Spleen (tissue), 11 donors: ENCODE measurements at regions not wholly inside any gene's neighbourhood (a gene's known extent, or its start where the extent isn't known, plus 50 kb on each side); places are given as distances from the start of the nearest gene placed in this dataset.

Experiments used
- DNase-seq: peaks from one replicate; pipeline ENCODE4 v3.0.0-alpha.2; 2020
- H3K27ac ChIP-seq, 8 donors: fragments of 200-600 bp; sonication (generic) in 7 of 8; 1 replicate in 4 of 8; 2 replicates in 4 of 8; pipeline versions ENCODE4 v1.5.0 to v1.8.0; 2016 to 2021; ENCODE audit warnings: inconsistent platforms in 4 of 8, mild to moderate bottlenecking in 4 of 8, moderate library complexity in 1 of 8
- H3K27me3 ChIP-seq, 7 donors: fragments of 200-600 bp; sonication (generic) in 6 of 7; replicated peaks in 1 of 7; 1 replicate in 4 of 7; 2 replicates in 3 of 7; pipeline versions ENCODE4 v1.5.0 to v1.8.0; 2016 to 2021; ENCODE audit warnings: inconsistent platforms in 3 of 7, mild to moderate bottlenecking in 1 of 7
- H3K36me3 ChIP-seq, 6 donors: fragments of 200-600 bp; sonication (generic) in 5 of 6; 1 replicate in 4 of 6; 2 replicates in 2 of 6; pipeline versions ENCODE4 v1.5.0 to v1.8.0; 2016 to 2021; ENCODE audit warnings: inconsistent platforms in 2 of 6
- H3K4me1 ChIP-seq, 6 donors: fragments of 200-600 bp; sonication (generic) in 5 of 6; 1 replicate in 3 of 6; 2 replicates in 3 of 6; pipeline versions ENCODE4 v1.5.0 to v1.8.0; 2016 to 2021; ENCODE audit warnings: inconsistent platforms in 3 of 6
- H3K4me3 ChIP-seq, 8 donors: fragments of 200-600 bp; sonication (generic) in 7 of 8; 1 replicate in 4 of 8; 2 replicates in 4 of 8; pipeline versions ENCODE4 v1.5.0 to v1.8.0; 2016 to 2021; ENCODE audit warnings: inconsistent platforms in 4 of 8, mild to moderate bottlenecking in 4 of 8, moderate library complexity in 2 of 8
- H3K9me3 ChIP-seq, 8 donors: fragments of 200-600 bp; sonication (generic) in 7 of 8; 1 replicate in 4 of 8; 2 replicates in 4 of 8; pipeline versions ENCODE4 v1.5.0 to v1.8.0; 2016 to 2021; ENCODE audit warnings: inconsistent platforms in 4 of 8
- POLR2A ChIP-seq, 3 donors: fragments of 450-650 bp; IDR thresholded peaks; one replicate each; pipeline ENCODE4 v1.5.1; 2017; ENCODE audit warnings: antibody characterized with exemption in 3 of 3, mild to moderate bottlenecking in 1 of 3
- POLR2AphosphoS5 ChIP-seq, 3 donors: sonication (generic); formaldehyde crosslinking; IDR thresholded peaks; one replicate each; pipeline ENCODE4 v1.5.1; 2017; ENCODE audit warnings: antibody characterized with exemption in 3 of 3
- WGBS, 5 donors: extraction: QIAGEN DNeasy Blood & Tissue Kit in 3 of 5; methylation state at CpG; one replicate each; pipeline versions ENCODE4 v1.1.5 to v1.1.7; 2013 to 2018; 5-methylcytosine and 5-hydroxymethylcytosine counted together
- intact Hi-C: fragments of 100-400 bp; cut with DNase I; formaldehyde crosslinking; loops from one replicate; pipeline ENCODE4 v1.15.0; 2023; ENCODE audit warnings: low total_unique reads
- TF ChIP-seq, protein P1 (sequence below), 11 experiments: fragments of 200-600 bp in 7 of 11; fragments of 450-650 bp in 4 of 11; sonication (generic) in 4 of 11; IDR thresholded peaks in 8 of 11; conservative IDR thresholded peaks in 3 of 11; 1 replicate in 7 of 11; 2 replicates in 4 of 11; pipeline versions ENCODE4 v1.4.0 to v1.8.0; 2016 to 2021; ENCODE audit warnings: antibody characterized with exemption in 11 of 11, inconsistent platforms in 4 of 11, mild to moderate bottlenecking in 1 of 11
- donor health status: healthy with polysubstance abuse.
- donor health status: DM: no; HTN: no; CAD: no; lungs with moderate emphysema.
- donor health status: DM: no; HTN: no; CAD: no.
- donor health status: Bipolar disorder and iron deficiency.
- donor health status: healthy.
- donor health status: DM: no; HTN: no; CAD: no.
- donor health status: DM: yes; HTN: yes; CAD: no.

DNA sequence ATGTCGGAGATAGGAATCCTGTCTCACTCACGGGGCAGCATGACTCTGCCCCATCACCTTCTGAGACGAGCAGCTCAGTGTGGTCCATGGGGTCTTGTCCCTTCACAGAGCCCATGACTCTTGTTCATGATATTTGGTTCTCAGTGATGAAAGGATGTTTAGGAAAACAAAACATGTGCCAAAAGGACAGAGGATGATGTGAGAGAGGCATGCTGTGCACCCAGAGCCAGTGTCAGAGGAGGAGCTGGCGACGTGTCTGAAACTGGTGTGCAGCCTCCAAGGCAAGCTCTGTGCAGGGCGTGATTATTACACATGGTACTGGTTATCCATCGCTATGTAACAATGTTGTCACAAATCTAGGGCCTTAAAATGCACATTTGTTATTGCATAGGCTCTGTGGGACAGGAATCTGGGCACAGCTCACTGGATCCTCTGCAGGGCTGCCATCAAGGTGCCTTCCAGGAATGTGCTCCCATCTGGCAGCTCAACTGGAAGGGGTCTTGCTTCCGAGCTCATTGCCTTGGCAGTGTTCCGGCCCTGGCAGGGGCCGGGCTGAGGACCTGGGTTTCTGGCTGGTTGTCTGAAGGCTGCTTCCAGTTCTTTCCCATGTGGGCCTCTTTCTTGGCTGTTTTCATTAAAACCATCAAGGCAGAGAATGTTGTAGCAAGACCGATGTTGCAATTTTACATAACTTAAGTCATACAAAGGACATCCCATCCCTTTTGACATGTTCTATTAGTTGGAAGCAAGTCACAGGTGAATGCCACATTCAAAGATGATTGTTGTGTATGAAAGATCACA, 175.4 kb downstream of the ERMARD start:
- Histone ChIP-seq H3K9me3 (no peaks in the 10 kb centered on the region), H3K27ac (no peak overlapping the region), H3K27me3 (peaks cover 0 to 51% (median 8%) of the 10 kb centered on the region in 7 donors), H3K36me3 (no peaks in the 10 kb centered on the region), H3K4me1 (no peaks in the 10 kb centered on the region), H3K4me3 (no peak overlapping the region)
- TF ChIP-seq POLR2A (IDR thresholded peaks at IDR 0.05) (no peak), POLR2AphosphoS5 (IDR thresholded peaks at IDR 0.05) (no peak)
- TF ChIP-seq, protein P1, sequence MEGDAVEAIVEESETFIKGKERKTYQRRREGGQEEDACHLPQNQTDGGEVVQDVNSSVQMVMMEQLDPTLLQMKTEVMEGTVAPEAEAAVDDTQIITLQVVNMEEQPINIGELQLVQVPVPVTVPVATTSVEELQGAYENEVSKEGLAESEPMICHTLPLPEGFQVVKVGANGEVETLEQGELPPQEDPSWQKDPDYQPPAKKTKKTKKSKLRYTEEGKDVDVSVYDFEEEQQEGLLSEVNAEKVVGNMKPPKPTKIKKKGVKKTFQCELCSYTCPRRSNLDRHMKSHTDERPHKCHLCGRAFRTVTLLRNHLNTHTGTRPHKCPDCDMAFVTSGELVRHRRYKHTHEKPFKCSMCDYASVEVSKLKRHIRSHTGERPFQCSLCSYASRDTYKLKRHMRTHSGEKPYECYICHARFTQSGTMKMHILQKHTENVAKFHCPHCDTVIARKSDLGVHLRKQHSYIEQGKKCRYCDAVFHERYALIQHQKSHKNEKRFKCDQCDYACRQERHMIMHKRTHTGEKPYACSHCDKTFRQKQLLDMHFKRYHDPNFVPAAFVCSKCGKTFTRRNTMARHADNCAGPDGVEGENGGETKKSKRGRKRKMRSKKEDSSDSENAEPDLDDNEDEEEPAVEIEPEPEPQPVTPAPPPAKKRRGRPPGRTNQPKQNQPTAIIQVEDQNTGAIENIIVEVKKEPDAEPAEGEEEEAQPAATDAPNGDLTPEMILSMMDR (IDR thresholded peaks at IDR 0.05 in 8 of 11, conservative IDR thresholded peaks at IDR 0.05 in 3 of 11) = no peak
- 90 to 95% (median 92%) methylated on average over 11 of the region's 11 CpGs for whole genome bisulfite sequencing, 5 donors
- intact Hi-C loops = no loop called here
- DNase-seq = no peak

DNA sequence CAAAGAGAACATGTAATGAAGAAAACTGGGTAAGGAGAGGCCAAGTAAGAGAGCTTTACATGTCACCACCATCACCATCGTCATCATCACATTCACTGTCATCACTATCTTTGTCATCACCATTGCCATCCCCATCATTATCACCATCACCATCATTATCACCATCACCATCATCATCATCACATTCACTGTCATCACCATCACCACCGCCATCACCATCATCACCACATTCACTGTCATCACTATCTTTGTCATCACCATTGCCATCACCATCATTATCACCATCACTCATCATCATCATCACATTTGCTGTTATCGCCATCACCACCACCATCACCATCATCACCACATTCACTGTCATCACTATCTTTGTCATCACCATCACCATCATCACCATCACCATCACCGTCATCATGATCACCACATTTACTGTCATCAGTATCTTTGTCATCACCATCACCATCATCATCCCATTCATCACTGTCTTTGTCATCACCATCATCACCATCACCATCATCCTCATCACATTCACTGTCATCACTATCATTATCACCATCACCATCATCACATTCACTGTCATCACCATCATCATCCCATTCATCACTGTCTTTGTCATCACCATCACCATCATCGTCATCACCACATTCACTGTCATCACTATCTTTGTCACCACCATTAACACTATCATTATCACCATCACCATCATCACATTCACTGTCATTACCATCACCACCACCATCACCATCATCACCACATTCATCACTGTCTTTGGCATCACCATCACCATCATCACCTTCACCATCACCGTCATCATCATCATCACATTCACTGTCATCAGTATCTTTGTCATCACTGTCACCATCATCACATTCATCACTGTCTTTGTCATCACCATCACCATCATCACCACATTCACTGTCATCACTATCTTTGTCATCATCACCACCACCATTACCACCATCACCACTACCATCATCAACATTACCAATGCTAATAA, 172.3 kb downstream of the ERMARD start:
- peaks cover 0 to 55% (median 8%) of the 10 kb centered on the region in 7 donors for H3K27me3 ChIP-seq
- no peaks in the 10 kb centered on the region for H3K36me3 ChIP-seq
- no peak overlapping the region for H3K27ac ChIP-seq
- H3K4me1 ChIP-seq = no peaks in the 10 kb centered on the region
- no peaks in the 10 kb centered on the region for H3K9me3 ChIP-seq
- DNase-seq = no peak
- TF ChIP-seq POLR2A (IDR thresholded peaks at IDR 0.05) (no peak), POLR2AphosphoS5 (IDR thresholded peaks at IDR 0.05) (no peak)
- TF ChIP-seq, protein P1 (IDR thresholded peaks at IDR 0.05 in 8 of 11, conservative IDR thresholded peaks at IDR 0.05 in 3 of 11) = no peak
- 81 to 96% (median 84%) methylated on average over 6 of the region's 6 CpGs for WGBS, 5 donors
- intact Hi-C loops = no loop called here
- no peak overlapping the region for H3K4me3 ChIP-seq

DNA sequence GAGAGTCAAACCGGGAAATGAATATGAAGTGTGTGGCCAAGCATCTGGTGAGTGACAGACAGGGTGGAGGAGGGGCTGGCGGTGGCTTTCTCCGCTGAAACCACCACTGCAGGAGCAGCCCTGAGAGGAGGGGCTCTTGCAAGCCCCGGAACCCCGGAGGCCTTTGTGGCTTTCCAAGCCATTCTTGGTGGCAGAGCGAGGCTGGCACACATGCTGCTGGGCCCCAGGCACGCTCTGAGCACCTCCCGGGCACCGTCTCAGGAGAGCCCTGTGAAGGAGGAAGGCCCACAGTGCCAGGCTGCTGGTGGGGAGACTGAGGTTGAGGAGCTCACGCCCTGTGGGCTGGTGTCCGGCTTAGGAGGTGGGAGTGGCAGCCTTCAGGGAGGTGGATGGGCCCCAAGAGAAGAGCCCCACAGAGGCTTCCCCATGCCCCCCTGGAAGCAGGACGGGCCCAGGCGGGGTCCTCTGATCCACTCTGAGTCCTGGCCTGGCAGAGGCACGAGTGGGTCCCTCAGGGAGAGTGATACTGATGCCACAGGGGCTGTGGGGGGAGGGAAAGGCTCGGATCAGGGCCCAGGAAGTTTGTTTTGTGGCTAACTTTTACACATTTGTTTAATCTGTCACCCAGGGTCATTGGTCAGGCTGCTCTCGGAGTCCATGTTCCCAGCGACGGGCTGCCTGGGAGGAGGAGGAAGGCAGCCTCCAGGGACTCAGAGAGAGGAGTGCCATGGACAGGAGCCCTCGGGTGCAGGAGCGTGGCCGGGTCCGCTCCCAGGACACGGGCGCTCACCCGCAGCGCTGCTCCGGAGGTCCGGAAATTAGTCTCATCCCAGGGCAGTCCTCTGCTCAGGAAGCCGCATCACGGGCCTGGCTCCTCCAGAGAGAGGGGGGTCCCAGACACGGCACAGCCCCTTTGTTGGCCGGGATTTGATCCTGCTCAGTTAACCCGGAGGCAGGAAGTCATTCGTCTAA, 170.7 kb downstream of the ERMARD start:
- Histone ChIP-seq H3K4me1 (no peaks in the 10 kb centered on the region), H3K27ac (no peak overlapping the region), H3K9me3 (no peaks in the 10 kb centered on the region), H3K27me3 (peaks cover 0 to 46% (median 8%) of the 10 kb centered on the region in 7 donors), H3K36me3 (no peaks in the 10 kb centered on the region), H3K4me3 (no peak overlapping the region)
- TF ChIP-seq POLR2A (IDR thresholded peaks at IDR 0.05) = no peak
- TF ChIP-seq POLR2AphosphoS5 (IDR thresholded peaks at IDR 0.05) = no peak
- TF ChIP-seq, protein P1 (IDR thresholded peaks at IDR 0.05 in 8 of 11, conservative IDR thresholded peaks at IDR 0.05 in 3 of 11) = no peak
- WGBS, 5 donors = 46 to 64% (median 49%) methylated on average over 20 to 34 of the region's 34 CpGs
- DNase-seq = peak; percentile 69
- intact Hi-C loops = no loop called here
